ENCODE measurements at regions not wholly inside any gene's neighbourhood (a gene's known extent, or its start where the extent isn't known, plus 50 kb on each side); places are given as distances from the start of the nearest gene placed in this dataset.

- Histone ChIP-seq H3K27me3 (ENCODE audit: insufficient read depth, low read length) (no peaks in the 10 kb centered on the region), H3K36me3 (ENCODE audit: insufficient read depth, low read length) (no peaks in the 10 kb centered on the region), H3K9me3 (ENCODE audit: low read length) (no peaks in the 10 kb centered on the region), H3K27ac (ENCODE audit: low read depth, low read length, poor library complexity, severe bottlenecking) (no peak overlapping the region), H3F3A (ENCODE audit: insufficient read depth, low read length) (no peaks in the 10 kb centered on the region), H3K4me2 (ENCODE audit: low read length) (no peak overlapping the region), H4K20me1 (ENCODE audit: insufficient read depth, low read length) (no peaks in the 10 kb centered on the region), H3K9ac (ENCODE audit: low read length) (no peak overlapping the region), H3K4me1 (ENCODE audit: insufficient read depth, low read length, severe bottlenecking) (no peaks in the 10 kb centered on the region), H2AFZ (ENCODE audit: low read length) (no peak overlapping the region), H3K79me2 (ENCODE audit: insufficient read depth, low read length) (no peaks in the 10 kb centered on the region), H3K4me3 (ENCODE audit: low read depth, low read length, poor library complexity, severe bottlenecking) (no peak overlapping the region), H3K9me2 (ENCODE audit: low read depth, low read length) (no peaks in the 10 kb centered on the region)
- TF ChIP-seq, protein P1, sequence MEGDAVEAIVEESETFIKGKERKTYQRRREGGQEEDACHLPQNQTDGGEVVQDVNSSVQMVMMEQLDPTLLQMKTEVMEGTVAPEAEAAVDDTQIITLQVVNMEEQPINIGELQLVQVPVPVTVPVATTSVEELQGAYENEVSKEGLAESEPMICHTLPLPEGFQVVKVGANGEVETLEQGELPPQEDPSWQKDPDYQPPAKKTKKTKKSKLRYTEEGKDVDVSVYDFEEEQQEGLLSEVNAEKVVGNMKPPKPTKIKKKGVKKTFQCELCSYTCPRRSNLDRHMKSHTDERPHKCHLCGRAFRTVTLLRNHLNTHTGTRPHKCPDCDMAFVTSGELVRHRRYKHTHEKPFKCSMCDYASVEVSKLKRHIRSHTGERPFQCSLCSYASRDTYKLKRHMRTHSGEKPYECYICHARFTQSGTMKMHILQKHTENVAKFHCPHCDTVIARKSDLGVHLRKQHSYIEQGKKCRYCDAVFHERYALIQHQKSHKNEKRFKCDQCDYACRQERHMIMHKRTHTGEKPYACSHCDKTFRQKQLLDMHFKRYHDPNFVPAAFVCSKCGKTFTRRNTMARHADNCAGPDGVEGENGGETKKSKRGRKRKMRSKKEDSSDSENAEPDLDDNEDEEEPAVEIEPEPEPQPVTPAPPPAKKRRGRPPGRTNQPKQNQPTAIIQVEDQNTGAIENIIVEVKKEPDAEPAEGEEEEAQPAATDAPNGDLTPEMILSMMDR (IDR thresholded peaks at IDR 0.05; ENCODE audit: low read length), result no peak
- TF ChIP-seq EZH2 (IDR thresholded peaks at IDR 0.05; ENCODE audit: borderline replicate concordance, low read length), result no peak
Observed at GRCh38 chr16:35792516-35793285, 2333.3 kb downstream of the TP53TG3F start.

- no peak for TF ChIP-seq EZH2 (IDR thresholded peaks at IDR 0.05; ENCODE audit: borderline replicate concordance, low read length)
- TF ChIP-seq, protein P1 (IDR thresholded peaks at IDR 0.05; ENCODE audit: low read length), result no peak
Observed at GRCh38 chr16:35793601-35794000, 2334.2 kb downstream of the TP53TG3F start.

DNA sequence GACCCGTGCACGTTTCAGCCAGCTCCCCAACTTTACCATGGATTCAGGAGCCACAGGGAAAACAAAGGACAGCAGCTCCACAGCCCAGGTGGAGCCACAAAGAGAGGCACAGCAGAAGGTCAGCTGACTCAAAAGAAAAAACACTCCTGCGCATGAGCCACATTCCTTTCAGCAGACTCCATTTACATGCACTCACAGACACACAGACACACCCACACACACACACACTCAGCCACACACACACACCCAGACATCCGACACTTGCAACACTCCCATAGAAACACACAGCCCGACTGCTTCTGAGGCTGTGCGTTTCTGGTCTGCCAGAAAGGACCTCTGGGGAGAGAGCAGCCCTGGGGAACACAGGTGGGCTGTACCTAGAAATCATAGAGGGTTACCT, 2335.5 kb downstream of the TP53TG3F start:
- Histone ChIP-seq H3K4me3 (ENCODE audit: low read depth, low read length, poor library complexity, severe bottlenecking) (no peak overlapping the region), H3F3A (ENCODE audit: insufficient read depth, low read length) (no peaks in the 10 kb centered on the region), H3K9ac (ENCODE audit: low read length) (no peak overlapping the region), H4K20me1 (ENCODE audit: insufficient read depth, low read length) (no peaks in the 10 kb centered on the region), H3K36me3 (ENCODE audit: insufficient read depth, low read length) (no peaks in the 10 kb centered on the region), H3K4me1 (ENCODE audit: insufficient read depth, low read length, severe bottlenecking) (no peaks in the 10 kb centered on the region), H3K9me3 (ENCODE audit: low read length) (no peaks in the 10 kb centered on the region), H3K4me2 (ENCODE audit: low read length) (no peak overlapping the region), H3K9me2 (ENCODE audit: low read depth, low read length) (no peaks in the 10 kb centered on the region), H2AFZ (ENCODE audit: low read length) (no peak overlapping the region), H3K79me2 (ENCODE audit: insufficient read depth, low read length) (no peaks in the 10 kb centered on the region), H3K27ac (ENCODE audit: low read depth, low read length, poor library complexity, severe bottlenecking) (no peak overlapping the region), H3K27me3 (ENCODE audit: insufficient read depth, low read length) (no peaks in the 10 kb centered on the region)
- no peak for TF ChIP-seq EZH2 (IDR thresholded peaks at IDR 0.05; ENCODE audit: borderline replicate concordance, low read length)
- TF ChIP-seq, protein P1 (IDR thresholded peaks at IDR 0.05; ENCODE audit: low read length), result no peak

More at GRCh38 chr16:35793601-35794000, 2334.2 kb downstream of the TP53TG3F start:
- Histone ChIP-seq H3K27ac (ENCODE audit: low read depth, low read length, poor library complexity, severe bottlenecking) (no peak overlapping the region), H3K4me1 (ENCODE audit: insufficient read depth, low read length, severe bottlenecking) (no peaks in the 10 kb centered on the region), H3K36me3 (ENCODE audit: insufficient read depth, low read length) (no peaks in the 10 kb centered on the region), H3K27me3 (ENCODE audit: insufficient read depth, low read length) (no peaks in the 10 kb centered on the region), H3K79me2 (ENCODE audit: insufficient read depth, low read length) (no peaks in the 10 kb centered on the region), H3K9ac (ENCODE audit: low read length) (no peak overlapping the region), H3K4me2 (ENCODE audit: low read length) (no peak overlapping the region), H4K20me1 (ENCODE audit: insufficient read depth, low read length) (no peaks in the 10 kb centered on the region), H3K4me3 (ENCODE audit: low read depth, low read length, poor library complexity, severe bottlenecking) (no peak overlapping the region), H3K9me2 (ENCODE audit: low read depth, low read length) (no peaks in the 10 kb centered on the region), H3F3A (ENCODE audit: insufficient read depth, low read length) (no peaks in the 10 kb centered on the region), H3K9me3 (ENCODE audit: low read length) (no peaks in the 10 kb centered on the region), H2AFZ (ENCODE audit: low read length) (no peak overlapping the region)

Measured in OCI-LY1 (cell line).